SH-SY5Y (cell line): ENCODE measurements at regions not wholly inside any gene's neighbourhood (a gene's known extent, or its start where the extent isn't known, plus 50 kb on each side); places are given as distances from the start of the nearest gene placed in this dataset.

Experiments
- GATA2 ChIP-seq: IDR thresholded peaks from 2 replicates; pipeline ENCODE4 v1.6.1; 2011; ENCODE audit warnings: mild to moderate bottlenecking, low read depth, low read length
- GATA3 ChIP-seq: IDR thresholded peaks from 2 replicates; pipeline ENCODE4 v1.6.1; 2011; ENCODE audit warnings: low read depth, mild to moderate bottlenecking, low read length, moderate library complexity

GRCh38 chr2:8204711-8205110, 477.1 kb upstream of the ID2 start:
- TF ChIP-seq GATA3 (no peak), GATA2 (no peak)
